HUES6 (cell line): ENCODE measurements at regions not wholly inside any gene's neighbourhood (a gene's known extent, or its start where the extent isn't known, plus 50 kb on each side); places are given as distances from the start of the nearest gene placed in this dataset.

ENCODE experiments used
- H3K27ac ChIP-seq: 2 replicates; pipeline ENCODE4 v1.7.0; 2013; ENCODE audit warnings: low read depth, mild to moderate bottlenecking, low read length, inconsistent platforms
- H3K27me3 ChIP-seq: 2 replicates; pipeline ENCODE4 v1.6.1; 2013; ENCODE audit warnings: low read length; ENCODE audit not compliant: control insufficient read depth, insufficient read depth
- H3K36me3 ChIP-seq: 2 replicates; pipeline ENCODE4 v1.6.1; 2013; ENCODE audit warnings: low read length; ENCODE audit not compliant: control insufficient read depth, insufficient read depth
- H3K4me1 ChIP-seq: 2 replicates; pipeline ENCODE4 v1.6.1; 2013; ENCODE audit warnings: low read length; ENCODE audit not compliant: control insufficient read depth, insufficient read depth
- H3K4me3 ChIP-seq: 2 replicates; pipeline ENCODE4 v1.5.1; 2013; ENCODE audit warnings: low read depth, low read length
- H3K9ac ChIP-seq: one replicate; pipeline ENCODE4 v1.6.1; 2013; ENCODE audit warnings: mild to moderate bottlenecking, low read length
- H3K9me3 ChIP-seq: 2 replicates; pipeline ENCODE4 v1.6.1; 2013; ENCODE audit warnings: low read depth, low read length; ENCODE audit not compliant: control insufficient read depth, insufficient read depth

GRCh38 chr13:75088915-75089314 is 393.1 kb downstream of the TBC1D4 start:
- H3K9me3 ChIP-seq: no peaks in the 10 kb centered on the region
- H3K9ac ChIP-seq: no peak overlapping the region
- H3K27ac ChIP-seq: no peak overlapping the region
- H3K4me3 ChIP-seq: no peak overlapping the region
- H3K4me1 ChIP-seq: peaks cover 11% of the 10 kb centered on the region; the same call in 1 of the 2 replicates
- no peaks in the 10 kb centered on the region for H3K36me3 ChIP-seq
- no peaks in the 10 kb centered on the region for H3K27me3 ChIP-seq

- Histone ChIP-seq H3K9me3 (no peaks in the 10 kb centered on the region), H3K9ac (no peak overlapping the region), H3K4me3 (no peak overlapping the region), H3K4me1 (no peaks in the 10 kb centered on the region), H3K27me3 (no peaks in the 10 kb centered on the region), H3K27ac (no peak overlapping the region), H3K36me3 (no peaks in the 10 kb centered on the region)
Measured at GRCh38 chr13:75079226-75079625, 402.7 kb downstream of the TBC1D4 start.

- Histone ChIP-seq H3K36me3 (no peaks in the 10 kb centered on the region), H3K4me1 (no peaks in the 10 kb centered on the region), H3K27ac (no peak overlapping the region), H3K9me3 (no peaks in the 10 kb centered on the region), H3K27me3 (no peaks in the 10 kb centered on the region), H3K9ac (no peak overlapping the region), H3K4me3 (no peak overlapping the region)
Measured at GRCh38 chr13:75076476-75076875, 405.5 kb downstream of the TBC1D4 start.

- no peak overlapping the region for H3K9ac ChIP-seq
- no peak overlapping the region for H3K4me3 ChIP-seq
- H3K27ac ChIP-seq: no peak overlapping the region
- no peaks in the 10 kb centered on the region for H3K4me1 ChIP-seq
- no peaks in the 10 kb centered on the region for H3K27me3 ChIP-seq
- no peaks in the 10 kb centered on the region for H3K9me3 ChIP-seq
- no peaks in the 10 kb centered on the region for H3K36me3 ChIP-seq
Measured at GRCh38 chr13:75073786-75074185, 408.2 kb downstream of the TBC1D4 start.

- H3K27ac ChIP-seq: no peak overlapping the region
- no peaks in the 10 kb centered on the region for H3K27me3 ChIP-seq
- no peak overlapping the region for H3K4me3 ChIP-seq
- H3K9ac ChIP-seq: no peak overlapping the region
- H3K9me3 ChIP-seq: no peaks in the 10 kb centered on the region
- no peaks in the 10 kb centered on the region for H3K4me1 ChIP-seq
- no peaks in the 10 kb centered on the region for H3K36me3 ChIP-seq
Measured at GRCh38 chr13:75072891-75073290, 409.1 kb downstream of the TBC1D4 start.

GRCh38 chr13:75072368-75072767 is 409.6 kb downstream of the TBC1D4 start:
- H3K27me3 ChIP-seq: no peaks in the 10 kb centered on the region
- no peaks in the 10 kb centered on the region for H3K36me3 ChIP-seq
- H3K9ac ChIP-seq: no peak overlapping the region
- H3K4me3 ChIP-seq: no peak overlapping the region
- H3K27ac ChIP-seq: no peak overlapping the region
- H3K4me1 ChIP-seq: no peaks in the 10 kb centered on the region
- no peaks in the 10 kb centered on the region for H3K9me3 ChIP-seq

GRCh38 chr13:75071796-75072195 is 410.2 kb downstream of the TBC1D4 start:
- Histone ChIP-seq H3K36me3 (no peaks in the 10 kb centered on the region), H3K9ac (no peak overlapping the region), H3K27me3 (no peaks in the 10 kb centered on the region), H3K9me3 (no peaks in the 10 kb centered on the region), H3K4me1 (no peaks in the 10 kb centered on the region), H3K4me3 (no peak overlapping the region), H3K27ac (no peak overlapping the region)

- H3K4me1 ChIP-seq: no peaks in the 10 kb centered on the region
- no peak overlapping the region for H3K9ac ChIP-seq
- H3K4me3 ChIP-seq: no peak overlapping the region
- no peak overlapping the region for H3K27ac ChIP-seq
- no peaks in the 10 kb centered on the region for H3K27me3 ChIP-seq
- no peaks in the 10 kb centered on the region for H3K9me3 ChIP-seq
- H3K36me3 ChIP-seq: no peaks in the 10 kb centered on the region
Measured at GRCh38 chr13:75071395-75071794, 410.6 kb downstream of the TBC1D4 start.

- Histone ChIP-seq H3K9ac (no peak overlapping the region), H3K4me3 (no peak overlapping the region), H3K27me3 (no peaks in the 10 kb centered on the region), H3K4me1 (no peaks in the 10 kb centered on the region), H3K27ac (no peak overlapping the region), H3K36me3 (no peaks in the 10 kb centered on the region), H3K9me3 (no peaks in the 10 kb centered on the region)
Measured at GRCh38 chr13:75061909-75062308, 420.1 kb downstream of the TBC1D4 start.

GRCh38 chr13:75055296-75055695 is 426.7 kb downstream of the TBC1D4 start:
- Histone ChIP-seq H3K36me3 (no peaks in the 10 kb centered on the region), H3K27me3 (no peaks in the 10 kb centered on the region), H3K4me3 (no peak overlapping the region), H3K27ac (no peak overlapping the region), H3K9ac (no peak overlapping the region), H3K4me1 (no peaks in the 10 kb centered on the region), H3K9me3 (no peaks in the 10 kb centered on the region)

GRCh38 chr13:75052616-75053015 is 429.4 kb downstream of the TBC1D4 start:
- H3K9me3 ChIP-seq: no peaks in the 10 kb centered on the region
- H3K9ac ChIP-seq: no peak overlapping the region
- H3K4me3 ChIP-seq: no peak overlapping the region
- H3K27me3 ChIP-seq: no peaks in the 10 kb centered on the region
- no peak overlapping the region for H3K27ac ChIP-seq
- H3K4me1 ChIP-seq: no peaks in the 10 kb centered on the region; the same call in 1 of the 2 replicates
- no peaks in the 10 kb centered on the region for H3K36me3 ChIP-seq

- no peak overlapping the region for H3K9ac ChIP-seq
- no peaks in the 10 kb centered on the region; the same call in 1 of the 2 replicates for H3K4me1 ChIP-seq
- no peaks in the 10 kb centered on the region for H3K9me3 ChIP-seq
- H3K27ac ChIP-seq: no peak overlapping the region
- no peaks in the 10 kb centered on the region for H3K36me3 ChIP-seq
- no peaks in the 10 kb centered on the region for H3K27me3 ChIP-seq
- no peak overlapping the region for H3K4me3 ChIP-seq
Measured at GRCh38 chr13:75050419-75051046, 431.4 kb downstream of the TBC1D4 start.
